ENCODE measurements at regions not wholly inside any gene's neighbourhood (a gene's known extent, or its start where the extent isn't known, plus 50 kb on each side); places are given as distances from the start of the nearest gene placed in this dataset.

DNA sequence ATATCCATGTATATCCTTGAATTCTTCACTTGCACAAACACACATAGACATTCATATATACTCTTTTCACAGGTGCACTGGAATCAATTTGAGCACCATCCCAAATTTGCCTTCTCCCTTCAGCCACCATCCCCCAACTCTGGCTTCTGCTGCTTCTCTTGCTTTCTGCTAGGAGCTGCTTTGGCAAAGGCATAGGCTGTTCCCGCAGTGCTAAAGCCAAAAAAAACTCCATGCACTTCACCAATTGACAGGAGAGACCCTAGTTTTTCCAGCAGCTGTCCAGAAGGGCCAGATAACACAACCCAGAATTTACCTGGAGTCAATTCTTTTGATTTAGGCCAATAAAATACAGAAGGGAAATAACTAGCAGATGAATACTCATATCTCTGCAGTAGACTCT, 251.3 kb downstream of the NR2F1-AS1 start:
- TF ChIP-seq POLR2A (IDR thresholded peaks at IDR 0.05; ENCODE audit: extremely low read depth, insufficient read length) (no peak), CTCF (IDR thresholded peaks at IDR 0.05; ENCODE audit: low read depth, low read length) (no peak)
- no peak for DNase-seq (ENCODE audit: low read depth)
- no peak overlapping the region for H3K4me3 ChIP-seq (ENCODE audit: low read depth, low read length)

DNA sequence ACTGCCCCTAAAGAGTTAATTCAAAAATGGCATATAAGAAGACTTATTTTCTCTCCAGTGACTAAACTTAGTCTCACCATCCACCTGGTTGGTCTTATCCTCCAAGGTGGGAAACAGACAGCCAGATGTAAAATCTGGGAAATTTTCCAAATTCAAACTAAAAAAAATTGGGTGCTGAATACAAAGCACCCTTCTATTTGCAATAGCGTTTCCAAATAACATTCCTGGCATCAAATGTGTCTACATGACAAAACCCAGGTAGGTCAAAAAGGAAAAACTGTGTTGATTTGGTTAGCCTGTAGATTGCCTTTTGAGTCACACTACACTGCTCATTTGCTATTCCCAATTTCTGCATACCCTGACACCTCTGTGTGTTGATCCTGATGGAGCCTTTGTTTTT, 252.2 kb downstream of the NR2F1-AS1 start:
- TF ChIP-seq MAX (IDR thresholded peaks at IDR 0.05; ENCODE audit: low read depth, low read length) (no peak), MYC (IDR thresholded peaks at IDR 0.05; ENCODE audit: low read depth, low read length) (no peak), CTCF (IDR thresholded peaks at IDR 0.05; ENCODE audit: low read depth, low read length) (no peak)
- DNase-seq (ENCODE audit: low read depth), result no peak

GRCh38 chr5:93327605-93328004, 253.4 kb downstream of the NR2F1-AS1 start:
- no peak for DNase-seq (ENCODE audit: low read depth)
- no peak for TF ChIP-seq POLR2A (IDR thresholded peaks at IDR 0.05; ENCODE audit: extremely low read depth, insufficient read length)
- no peak for TF ChIP-seq MYC (IDR thresholded peaks at IDR 0.05; ENCODE audit: low read depth, low read length)
- no peak for TF ChIP-seq CTCF (IDR thresholded peaks at IDR 0.05; ENCODE audit: low read depth, low read length)
- TF ChIP-seq MAX (IDR thresholded peaks at IDR 0.05; ENCODE audit: low read depth, low read length), result no peak
- no peak overlapping the region for H3K4me3 ChIP-seq (ENCODE audit: low read depth, low read length)

More for the DNA sequence above, 252.2 kb downstream of the NR2F1-AS1 start:
- no peak overlapping the region for H3K4me3 ChIP-seq (ENCODE audit: low read depth, low read length)

DNA sequence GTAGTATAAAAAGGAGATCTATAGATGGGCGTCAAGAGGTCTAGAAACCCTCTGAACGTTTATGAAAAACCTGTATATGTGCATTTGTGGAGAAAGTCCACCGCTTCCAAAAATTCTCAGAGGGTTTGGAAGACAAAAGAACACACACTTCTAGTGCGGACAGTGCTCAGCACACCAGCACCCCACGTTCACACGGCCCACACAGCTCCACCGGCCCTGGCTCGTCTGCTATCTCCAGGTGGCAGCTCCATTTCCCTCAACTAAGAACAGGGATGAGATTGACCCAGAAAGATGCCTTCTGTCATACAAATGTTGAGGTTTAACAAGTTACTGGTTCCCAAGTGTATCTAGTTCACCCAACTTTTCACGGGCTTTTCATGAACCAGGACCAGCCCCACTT, 255.1 kb downstream of the NR2F1-AS1 start:
- TF ChIP-seq MYC (IDR thresholded peaks at IDR 0.05; ENCODE audit: low read depth, low read length), result no peak
- TF ChIP-seq POLR2A (IDR thresholded peaks at IDR 0.05; ENCODE audit: extremely low read depth, insufficient read length), result no peak
- no peak for TF ChIP-seq CTCF (IDR thresholded peaks at IDR 0.05; ENCODE audit: low read depth, low read length)
- H3K4me3 ChIP-seq (ENCODE audit: low read depth, low read length), result no peak overlapping the region
- DNase-seq (ENCODE audit: low read depth), result no peak

- no peak for TF ChIP-seq MAX (IDR thresholded peaks at IDR 0.05; ENCODE audit: low read depth, low read length)
- no peak for TF ChIP-seq MYC (IDR thresholded peaks at IDR 0.05; ENCODE audit: low read depth, low read length)
- no peak for TF ChIP-seq POLR2A (IDR thresholded peaks at IDR 0.05; ENCODE audit: extremely low read depth, insufficient read length)
- no peak for TF ChIP-seq CTCF (IDR thresholded peaks at IDR 0.05; ENCODE audit: low read depth, low read length)
- DNase-seq (ENCODE audit: low read depth), result no peak
- no peak overlapping the region for H3K4me3 ChIP-seq (ENCODE audit: low read depth, low read length)
These were observed 257.8 kb downstream of the NR2F1-AS1 start for GRCh38 chr5:93322974-93323860.

GRCh38 chr5:93320920-93321445, 260.0 kb downstream of the NR2F1-AS1 start:
- no peak overlapping the region for H3K4me3 ChIP-seq (ENCODE audit: low read depth, low read length)

More at GRCh38 chr5:93320920-93321445, 260.0 kb downstream of the NR2F1-AS1 start:
- DNase-seq (ENCODE audit: low read depth), result no peak
- no peak for TF ChIP-seq CTCF (IDR thresholded peaks at IDR 0.05; ENCODE audit: low read depth, low read length)
- TF ChIP-seq POLR2A (IDR thresholded peaks at IDR 0.05; ENCODE audit: extremely low read depth, insufficient read length), result no peak
- no peak for TF ChIP-seq MAX (IDR thresholded peaks at IDR 0.05; ENCODE audit: low read depth, low read length)
- no peak for TF ChIP-seq MYC (IDR thresholded peaks at IDR 0.05; ENCODE audit: low read depth, low read length)

Data from NB4 (cell line).